SK-N-SH (cell line): ENCODE measurements at regions not wholly inside any gene's neighbourhood (a gene's known extent, or its start where the extent isn't known, plus 50 kb on each side); places are given as distances from the start of the nearest gene placed in this dataset.

Experiments
- CTCF ChIP-seq: fragments of 200-600 bp; sonication (generic); IDR thresholded peaks from 2 replicates; pipeline ENCODE4 v1.6.1; 2017; ENCODE audit warnings: antibody characterized with exemption, mild to moderate bottlenecking, moderate library complexity
- TF ChIP-seq, protein P1 (sequence below): IDR thresholded peaks from 2 replicates; pipeline ENCODE4 v1.4.0; 2012; ENCODE audit warnings: low read depth

- TF ChIP-seq CTCF = no peak
- TF ChIP-seq, protein P1, sequence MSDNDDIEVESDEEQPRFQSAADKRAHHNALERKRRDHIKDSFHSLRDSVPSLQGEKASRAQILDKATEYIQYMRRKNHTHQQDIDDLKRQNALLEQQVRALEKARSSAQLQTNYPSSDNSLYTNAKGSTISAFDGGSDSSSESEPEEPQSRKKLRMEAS = no peak
Observed at GRCh38 chr10:124196659-124197058, 103.3 kb upstream of the CHST15 start.
